Testis (tissue), 2 donors: ENCODE measurements at regions not wholly inside any gene's neighbourhood (a gene's known extent, or its start where the extent isn't known, plus 50 kb on each side); places are given as distances from the start of the nearest gene placed in this dataset.

ENCODE experiments used
- POLR2A ChIP-seq: fragments of 450-650 bp; IDR thresholded peaks from one replicate; pipeline ENCODE4 v1.6.1; 2017; ENCODE audit warnings: antibody characterized with exemption, mild to moderate bottlenecking, moderate library complexity
- TF ChIP-seq, protein P1 (sequence below), 3 experiments: fragments of 450-650 bp in 2 of 3; fragments of 200-600 bp in 1 of 3; sonication (generic) in 1 of 3; IDR thresholded peaks; one replicate each; pipeline ENCODE4 v1.5.1; 2016 to 2019; ENCODE audit warnings: antibody characterized with exemption in 3 of 3, mild to moderate bottlenecking in 2 of 3, moderate library complexity in 1 of 3

DNA sequence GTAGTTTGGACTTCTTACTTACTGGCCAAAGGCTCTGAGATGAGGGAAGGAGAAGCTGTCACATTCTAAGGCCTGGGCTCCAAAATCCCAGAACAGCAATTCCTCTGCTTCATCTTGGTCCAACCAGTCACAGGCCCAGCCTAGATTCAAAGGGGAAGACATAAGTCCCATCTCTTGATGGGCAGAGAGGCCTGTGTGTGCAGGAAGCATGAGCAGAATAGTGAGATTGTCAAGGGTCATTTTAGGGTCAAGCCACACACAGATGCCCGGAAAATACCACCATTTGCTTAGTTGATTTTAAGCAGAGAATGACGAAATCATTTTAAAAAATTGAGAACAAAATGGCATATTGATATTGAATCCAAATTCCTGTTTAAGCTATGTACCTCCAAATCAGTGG lies 580.9 kb upstream of the ZFP42 start:
- TF ChIP-seq, protein P1, sequence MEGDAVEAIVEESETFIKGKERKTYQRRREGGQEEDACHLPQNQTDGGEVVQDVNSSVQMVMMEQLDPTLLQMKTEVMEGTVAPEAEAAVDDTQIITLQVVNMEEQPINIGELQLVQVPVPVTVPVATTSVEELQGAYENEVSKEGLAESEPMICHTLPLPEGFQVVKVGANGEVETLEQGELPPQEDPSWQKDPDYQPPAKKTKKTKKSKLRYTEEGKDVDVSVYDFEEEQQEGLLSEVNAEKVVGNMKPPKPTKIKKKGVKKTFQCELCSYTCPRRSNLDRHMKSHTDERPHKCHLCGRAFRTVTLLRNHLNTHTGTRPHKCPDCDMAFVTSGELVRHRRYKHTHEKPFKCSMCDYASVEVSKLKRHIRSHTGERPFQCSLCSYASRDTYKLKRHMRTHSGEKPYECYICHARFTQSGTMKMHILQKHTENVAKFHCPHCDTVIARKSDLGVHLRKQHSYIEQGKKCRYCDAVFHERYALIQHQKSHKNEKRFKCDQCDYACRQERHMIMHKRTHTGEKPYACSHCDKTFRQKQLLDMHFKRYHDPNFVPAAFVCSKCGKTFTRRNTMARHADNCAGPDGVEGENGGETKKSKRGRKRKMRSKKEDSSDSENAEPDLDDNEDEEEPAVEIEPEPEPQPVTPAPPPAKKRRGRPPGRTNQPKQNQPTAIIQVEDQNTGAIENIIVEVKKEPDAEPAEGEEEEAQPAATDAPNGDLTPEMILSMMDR (IDR thresholded peaks at IDR 0.05): no peak
- TF ChIP-seq POLR2A: no peak
